NT2/D1 (cell line): ENCODE measurements at regions not wholly inside any gene's neighbourhood (a gene's known extent, or its start where the extent isn't known, plus 50 kb on each side); places are given as distances from the start of the nearest gene placed in this dataset.

Source experiments
- YY1 ChIP-seq: IDR thresholded peaks from 2 replicates; pipeline ENCODE4 v1.6.1; 2011; ENCODE audit not compliant: insufficient read length, insufficient read depth
- ZNF274 ChIP-seq: IDR thresholded peaks from 2 replicates; pipeline ENCODE4 v1.6.1; 2011; ENCODE audit warnings: mild to moderate bottlenecking, low read depth, low read length

DNA sequence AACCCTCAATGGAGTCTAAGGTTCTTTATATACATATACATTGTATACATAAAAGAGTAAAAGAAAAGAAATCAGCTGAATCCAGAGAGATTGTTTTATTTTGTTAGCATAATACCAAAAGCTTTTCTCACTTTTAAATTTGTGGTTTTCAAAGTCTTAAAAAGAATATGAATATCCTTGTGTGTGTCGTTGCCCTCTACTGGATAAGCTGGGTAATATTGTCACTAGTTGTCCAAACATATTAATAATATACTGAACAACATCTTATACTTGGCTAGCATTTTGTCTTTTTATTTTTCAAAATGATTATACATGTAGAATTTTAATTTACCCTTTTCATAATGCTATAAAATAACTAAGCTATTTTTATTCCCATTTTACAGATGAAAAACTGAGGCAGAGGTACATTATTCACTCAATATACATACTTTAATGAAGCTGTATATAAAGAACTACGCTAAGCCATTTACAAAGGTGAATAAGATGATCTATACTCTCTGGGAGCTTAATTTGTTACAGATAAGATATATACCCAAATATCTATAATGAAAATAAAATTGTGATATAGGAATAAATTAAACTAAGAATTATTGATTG, 531.7 kb downstream of the TFAP2B start:
- TF ChIP-seq ZNF274 (no peak), YY1 (no peak)
